GM23248 (cell line): ENCODE measurements at regions not wholly inside any gene's neighbourhood (a gene's known extent, or its start where the extent isn't known, plus 50 kb on each side); places are given as distances from the start of the nearest gene placed in this dataset.

ENCODE experiments used
- DNase-seq: peaks from one replicate; pipeline ENCODE4 v3.0.0-alpha.2; 2015
- H2AFZ ChIP-seq: fragments of 200-600 bp; sonication (generic); 2 replicates; pipeline ENCODE4 v1.6.1; 2016; ENCODE audit warnings: antibody characterized with exemption
- H3F3A ChIP-seq: fragments of 200-600 bp; sonication (generic); 2 replicates; pipeline ENCODE4 v1.6.1; 2016; ENCODE audit warnings: mild to moderate bottlenecking, antibody characterized with exemption, mixed run types; ENCODE audit not compliant: insufficient read depth
- H3K27ac ChIP-seq: fragments of 200-600 bp; sonication (generic); 2 replicates; pipeline ENCODE4 v1.5.1; 2016; ENCODE audit warnings: mild to moderate bottlenecking
- H3K27me3 ChIP-seq: fragments of 200-600 bp; sonication (generic); replicated peaks from 2 replicates; pipeline ENCODE4 v1.6.1; 2016; ENCODE audit warnings: mild to moderate bottlenecking; ENCODE audit not compliant: insufficient read depth
- H3K36me3 ChIP-seq: fragments of 200-600 bp; sonication (generic); 2 replicates; pipeline ENCODE4 v1.6.1; 2016; ENCODE audit warnings: low read depth, mild to moderate bottlenecking
- H3K4me1 ChIP-seq: fragments of 200-600 bp; sonication (generic); 2 replicates; pipeline ENCODE4 v1.6.1; 2016; ENCODE audit warnings: mild to moderate bottlenecking; ENCODE audit not compliant: insufficient read depth
- H3K4me2 ChIP-seq: fragments of 200-600 bp; sonication (generic); one replicate; pipeline ENCODE4 v1.6.1; 2016; ENCODE audit warnings: mild to moderate bottlenecking; ENCODE audit not compliant: unreplicated experiment
- H3K4me3 ChIP-seq: fragments of 200-600 bp; sonication (generic); 2 replicates; pipeline ENCODE4 v1.5.1; 2016; ENCODE audit warnings: mild to moderate bottlenecking
- H3K79me2 ChIP-seq: fragments of 200-600 bp; sonication (generic); 2 replicates; pipeline ENCODE4 v1.6.1; 2016; ENCODE audit warnings: mild to moderate bottlenecking; ENCODE audit not compliant: insufficient read depth
- H3K9ac ChIP-seq: fragments of 200-600 bp; sonication (generic); 2 replicates; pipeline ENCODE4 v1.6.1; 2016; ENCODE audit warnings: mild to moderate bottlenecking
- H3K9me2 ChIP-seq: fragments of 200-600 bp; sonication (generic); 2 replicates; pipeline ENCODE4 v1.6.1; 2016; ENCODE audit warnings: mixed run types, mild to moderate bottlenecking, moderate library complexity; ENCODE audit not compliant: insufficient read depth
- H3K9me3 ChIP-seq: fragments of 200-600 bp; sonication (generic); one replicate; pipeline ENCODE4 v1.6.1; 2017; ENCODE audit warnings: low read depth
- H4K20me1 ChIP-seq: fragments of 200-600 bp; sonication (generic); 2 replicates; pipeline ENCODE4 v1.6.0; 2016; ENCODE audit not compliant: insufficient read depth
- EZH2 ChIP-seq: fragments of 200-600 bp; sonication (generic); IDR thresholded peaks from 2 replicates; pipeline ENCODE4 v1.6.1; 2018; ENCODE audit warnings: antibody characterized with exemption, mild to moderate bottlenecking; ENCODE audit not compliant: insufficient read depth, poor library complexity, severe bottlenecking
- EZH2phosphoT487 ChIP-seq: fragments of 200-600 bp; sonication (generic); IDR thresholded peaks from 2 replicates; pipeline ENCODE4 v1.6.1; 2018; ENCODE audit warnings: antibody characterized with exemption, moderate library complexity, mild to moderate bottlenecking, low read depth; ENCODE audit not compliant: insufficient read depth
- WGBS, 2 experiments: methylation state at CpG; one replicate each; pipeline ENCODE4 v1.1.6; 2015 to 2017; ENCODE audit warnings: low lambda C conversion rate in 2 of 2, low coverage in 1 of 2; ENCODE audit errors: missing lambda C conversion rate in 2 of 2; 5-methylcytosine and 5-hydroxymethylcytosine counted together
- in situ Hi-C: fragments of 300-500 bp; cut with MboI; formaldehyde crosslinking; loops from 2 replicates; pipeline ENCODE4 v1.15.0; 2020

GRCh38 chr3:174613173-174613572 is 246.0 kb upstream of the NAALADL2 start:
- H2AFZ ChIP-seq: no peak overlapping the region
- H3K4me3 ChIP-seq: no peak overlapping the region
- no peaks in the 10 kb centered on the region for H3K9me3 ChIP-seq
- H3K27me3 ChIP-seq: no peaks in the 10 kb centered on the region
- in situ Hi-C loops: no loop called here
- DNase-seq: no peak
- no peaks in the 10 kb centered on the region for H3F3A ChIP-seq
- no peaks in the 10 kb centered on the region for H3K9me2 ChIP-seq
- no peak overlapping the region for H3K27ac ChIP-seq
- H3K4me2 ChIP-seq: no peak overlapping the region
- H3K9ac ChIP-seq: no peak overlapping the region
- no peaks in the 10 kb centered on the region for H3K36me3 ChIP-seq
- 11 to 20% methylated on average over 1 of the region's 1 CpG for WGBS, 2 experiments
- no peaks in the 10 kb centered on the region for H4K20me1 ChIP-seq
- TF ChIP-seq EZH2 (no peak), EZH2phosphoT487 (no peak)
- no peaks in the 10 kb centered on the region for H3K79me2 ChIP-seq
- H3K4me1 ChIP-seq: no peaks in the 10 kb centered on the region

GRCh38 chr3:174614036-174614435 is 245.1 kb upstream of the NAALADL2 start:
- H3K9ac ChIP-seq: no peak overlapping the region
- DNase-seq: no peak
- no peak overlapping the region for H3K27ac ChIP-seq
- H3K27me3 ChIP-seq: no peaks in the 10 kb centered on the region
- H3K79me2 ChIP-seq: no peaks in the 10 kb centered on the region
- H3K4me2 ChIP-seq: no peak overlapping the region
- no peaks in the 10 kb centered on the region for H4K20me1 ChIP-seq
- H3K9me3 ChIP-seq: no peaks in the 10 kb centered on the region
- H3K4me3 ChIP-seq: no peak overlapping the region
- no peak overlapping the region for H2AFZ ChIP-seq
- in situ Hi-C loops: no loop called here
- WGBS, 2 experiments: 77 to 89% methylated on average over 2 of the region's 2 CpGs
- no peaks in the 10 kb centered on the region for H3K9me2 ChIP-seq
- TF ChIP-seq EZH2phosphoT487: no peak
- TF ChIP-seq EZH2: no peak
- no peaks in the 10 kb centered on the region for H3F3A ChIP-seq
- no peaks in the 10 kb centered on the region for H3K36me3 ChIP-seq
- H3K4me1 ChIP-seq: no peaks in the 10 kb centered on the region

GRCh38 chr3:174618368-174619080 is 240.6 kb upstream of the NAALADL2 start:
- no peaks in the 10 kb centered on the region for H3K27me3 ChIP-seq
- H2AFZ ChIP-seq: no peak overlapping the region
- no peak overlapping the region for H3K9ac ChIP-seq
- no peaks in the 10 kb centered on the region for H3K9me3 ChIP-seq
- no peaks in the 10 kb centered on the region for H3K36me3 ChIP-seq
- DNase-seq: peak; percentile 6
- in situ Hi-C loops: no loop called here
- no peak overlapping the region for H3K4me3 ChIP-seq
- TF ChIP-seq EZH2phosphoT487: no peak
- TF ChIP-seq EZH2: no peak
- WGBS, 2 experiments: 92 to 96% methylated on average over 1 of the region's 1 CpG
- no peak overlapping the region for H3K4me2 ChIP-seq
- no peaks in the 10 kb centered on the region for H3K79me2 ChIP-seq
- H3F3A ChIP-seq: no peaks in the 10 kb centered on the region
- H4K20me1 ChIP-seq: no peaks in the 10 kb centered on the region
- no peaks in the 10 kb centered on the region for H3K9me2 ChIP-seq
- no peak overlapping the region for H3K27ac ChIP-seq
- H3K4me1 ChIP-seq: no peaks in the 10 kb centered on the region

- Histone ChIP-seq H3K4me1 (no peaks in the 10 kb centered on the region), H3K9me3 (no peaks in the 10 kb centered on the region), H3K4me2 (no peak overlapping the region), H3K9ac (no peak overlapping the region), H4K20me1 (no peaks in the 10 kb centered on the region), H3K27me3 (no peaks in the 10 kb centered on the region), H3K9me2 (no peaks in the 10 kb centered on the region), H3K36me3 (no peaks in the 10 kb centered on the region), H3K4me3 (no peak overlapping the region), H3K79me2 (no peaks in the 10 kb centered on the region), H3K27ac (no peak overlapping the region), H2AFZ (no peak overlapping the region), H3F3A (no peaks in the 10 kb centered on the region)
- in situ Hi-C loops: no loop called here
- no peak for DNase-seq
- no peak for TF ChIP-seq EZH2
- TF ChIP-seq EZH2phosphoT487: no peak
These were observed 239.9 kb upstream of the NAALADL2 start for GRCh38 chr3:174619239-174619638.

DNA sequence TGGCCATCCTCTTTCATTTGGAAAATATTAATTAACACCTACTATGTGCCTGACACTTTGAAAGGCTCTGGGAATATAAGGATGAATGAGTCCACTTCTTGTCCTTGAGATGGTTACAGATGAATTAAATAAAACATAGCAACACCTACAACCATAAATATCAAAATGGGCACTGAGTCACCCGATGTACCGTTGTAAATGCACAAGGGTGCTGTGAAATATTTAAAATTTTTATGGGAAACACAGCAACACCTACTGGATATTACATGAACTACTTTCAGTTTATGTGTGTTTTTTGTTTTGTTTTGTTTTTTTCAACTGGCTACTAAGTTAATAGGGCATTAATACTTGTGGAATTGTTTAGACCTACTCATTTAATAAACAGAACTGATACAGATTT is 239.0 kb upstream of the NAALADL2 start:
- Histone ChIP-seq H3K4me2 (no peak overlapping the region), H3K36me3 (no peaks in the 10 kb centered on the region), H3K4me1 (no peaks in the 10 kb centered on the region), H3F3A (no peaks in the 10 kb centered on the region), H2AFZ (no peak overlapping the region), H3K9me3 (no peaks in the 10 kb centered on the region), H3K9me2 (no peaks in the 10 kb centered on the region), H4K20me1 (no peaks in the 10 kb centered on the region), H3K79me2 (no peaks in the 10 kb centered on the region), H3K27ac (no peak overlapping the region), H3K27me3 (no peaks in the 10 kb centered on the region), H3K4me3 (no peak overlapping the region), H3K9ac (no peak overlapping the region)
- WGBS, 2 experiments: 84 to 95% methylated on average over 2 of the region's 2 CpGs
- TF ChIP-seq EZH2phosphoT487 (no peak), EZH2 (no peak)
- peak; percentile 42 for DNase-seq
- in situ Hi-C loops: no loop called here
